ENCODE measurements at regions not wholly inside any gene's neighbourhood (a gene's known extent, or its start where the extent isn't known, plus 50 kb on each side); places are given as distances from the start of the nearest gene placed in this dataset.

GRCh38 chr3:162992741-162993140 lies 1496.1 kb downstream of the OTOL1 start:
- H3K36me3 ChIP-seq (ENCODE audit: control insufficient read depth, insufficient read depth, low read length), result no peaks in the 10 kb centered on the region
- H3K9me3 ChIP-seq, result no peaks in the 10 kb centered on the region
- TF ChIP-seq, protein P1, sequence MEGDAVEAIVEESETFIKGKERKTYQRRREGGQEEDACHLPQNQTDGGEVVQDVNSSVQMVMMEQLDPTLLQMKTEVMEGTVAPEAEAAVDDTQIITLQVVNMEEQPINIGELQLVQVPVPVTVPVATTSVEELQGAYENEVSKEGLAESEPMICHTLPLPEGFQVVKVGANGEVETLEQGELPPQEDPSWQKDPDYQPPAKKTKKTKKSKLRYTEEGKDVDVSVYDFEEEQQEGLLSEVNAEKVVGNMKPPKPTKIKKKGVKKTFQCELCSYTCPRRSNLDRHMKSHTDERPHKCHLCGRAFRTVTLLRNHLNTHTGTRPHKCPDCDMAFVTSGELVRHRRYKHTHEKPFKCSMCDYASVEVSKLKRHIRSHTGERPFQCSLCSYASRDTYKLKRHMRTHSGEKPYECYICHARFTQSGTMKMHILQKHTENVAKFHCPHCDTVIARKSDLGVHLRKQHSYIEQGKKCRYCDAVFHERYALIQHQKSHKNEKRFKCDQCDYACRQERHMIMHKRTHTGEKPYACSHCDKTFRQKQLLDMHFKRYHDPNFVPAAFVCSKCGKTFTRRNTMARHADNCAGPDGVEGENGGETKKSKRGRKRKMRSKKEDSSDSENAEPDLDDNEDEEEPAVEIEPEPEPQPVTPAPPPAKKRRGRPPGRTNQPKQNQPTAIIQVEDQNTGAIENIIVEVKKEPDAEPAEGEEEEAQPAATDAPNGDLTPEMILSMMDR (IDR thresholded peaks at IDR 0.05; ENCODE audit: insufficient read depth in 1 of 2, low read depth in 1 of 2, low read length in 1 of 2, severe bottlenecking in 1 of 2, unreplicated experiment in 1 of 2), result no peak
- ChIA-PET POLR2A (no interaction called here), CTCF (no interaction called here)
- Mint-ChIP-seq H3K27me3 (ENCODE audit: insufficient read depth, unreplicated experiment) (no peaks in the 10 kb centered on the region), H3K36me3 (ENCODE audit: insufficient read depth, unreplicated experiment) (no peaks in the 10 kb centered on the region), H3K9me3 (ENCODE audit: unreplicated experiment) (peaks cover 16% of the 10 kb centered on the region), H3K4me3 (ENCODE audit: unreplicated experiment) (no peak overlapping the region), H3K4me1 (ENCODE audit: low read depth, unreplicated experiment) (no peaks in the 10 kb centered on the region), H3K27ac (ENCODE audit: unreplicated experiment) (no peak overlapping the region)
- no peak for DNase-seq
- H3K4me1 ChIP-seq, result no peaks in the 10 kb centered on the region
- H3K4me3 ChIP-seq (ENCODE audit: low read depth, low read length), result no peak overlapping the region
- H3K27me3 ChIP-seq (replicated peaks; ENCODE audit: control insufficient read depth, insufficient read depth, low read length), result no peaks in the 10 kb centered on the region
- intact Hi-C loops (cut with micrococcal nuclease; ENCODE audit: unreplicated experiment), result no loop called here
- no TSS peak for BruUV-seq (replicated peaks)

- no peaks in the 10 kb centered on the region for H3K27me3 ChIP-seq (replicated peaks; ENCODE audit: control insufficient read depth, insufficient read depth, low read length)
- TF ChIP-seq, protein P1 (IDR thresholded peaks at IDR 0.05; ENCODE audit: insufficient read depth in 1 of 2, low read depth in 1 of 2, low read length in 1 of 2, severe bottlenecking in 1 of 2, unreplicated experiment in 1 of 2), result no peak
Observed at GRCh38 chr3:162994165-162994564, 1497.6 kb downstream of the OTOL1 start.

DNA sequence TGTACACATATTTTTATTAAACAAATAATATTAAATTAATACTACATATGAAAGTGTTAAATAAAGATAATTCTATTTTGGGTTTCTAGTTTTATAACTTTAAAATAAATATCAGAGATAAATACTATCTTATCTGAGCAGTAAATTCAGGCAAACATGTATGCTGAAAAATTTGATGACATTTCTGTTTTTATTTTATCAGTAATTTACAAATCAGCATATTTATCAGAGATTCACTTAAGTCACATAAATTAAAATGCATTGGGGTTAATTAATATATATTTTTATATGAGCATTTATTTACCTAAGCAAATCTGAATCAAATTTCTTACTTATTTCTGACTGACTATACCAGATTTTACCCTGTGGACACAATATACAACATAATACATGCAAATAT lies 1499.8 kb downstream of the OTOL1 start:
- Histone ChIP-seq H3K27me3 (replicated peaks; ENCODE audit: control insufficient read depth, insufficient read depth, low read length) (no peaks in the 10 kb centered on the region), H3K4me1 (no peaks in the 10 kb centered on the region), H3K9me3 (no peaks in the 10 kb centered on the region), H3K36me3 (ENCODE audit: control insufficient read depth, insufficient read depth, low read length) (no peaks in the 10 kb centered on the region), H3K4me3 (ENCODE audit: low read depth, low read length) (no peak overlapping the region)
- intact Hi-C loops (cut with micrococcal nuclease; ENCODE audit: unreplicated experiment), result no loop called here
- Mint-ChIP-seq H3K4me3 (ENCODE audit: unreplicated experiment) (no peak overlapping the region), H3K27ac (ENCODE audit: unreplicated experiment) (no peak overlapping the region), H3K9me3 (ENCODE audit: unreplicated experiment) (peaks cover 16% of the 10 kb centered on the region), H3K36me3 (ENCODE audit: insufficient read depth, unreplicated experiment) (no peaks in the 10 kb centered on the region), H3K27me3 (ENCODE audit: insufficient read depth, unreplicated experiment) (no peaks in the 10 kb centered on the region), H3K4me1 (ENCODE audit: low read depth, unreplicated experiment) (no peaks in the 10 kb centered on the region)
- TF ChIP-seq, protein P1 (IDR thresholded peaks at IDR 0.05; ENCODE audit: insufficient read depth in 1 of 2, low read depth in 1 of 2, low read length in 1 of 2, severe bottlenecking in 1 of 2, unreplicated experiment in 1 of 2), result no peak
- POLR2A ChIA-PET, result no interaction called here
- DNase-seq, result no peak
- no TSS peak for BruUV-seq (replicated peaks)
- CTCF ChIA-PET, result no interaction called here

More at GRCh38 chr3:162994165-162994564, 1497.6 kb downstream of the OTOL1 start:
- DNase-seq, result no peak
- H3K36me3 Mint-ChIP-seq (ENCODE audit: insufficient read depth, unreplicated experiment), result no peaks in the 10 kb centered on the region
- peaks cover 16% of the 10 kb centered on the region for H3K9me3 Mint-ChIP-seq (ENCODE audit: unreplicated experiment)
- BruUV-seq (replicated peaks), result no TSS peak
- Histone ChIP-seq H3K36me3 (ENCODE audit: control insufficient read depth, insufficient read depth, low read length) (no peaks in the 10 kb centered on the region), H3K4me1 (no peaks in the 10 kb centered on the region), H3K4me3 (ENCODE audit: low read depth, low read length) (no peak overlapping the region), H3K9me3 (no peaks in the 10 kb centered on the region)
- POLR2A ChIA-PET, result no interaction called here
- no peak overlapping the region for H3K27ac Mint-ChIP-seq (ENCODE audit: unreplicated experiment)
- H3K4me1 Mint-ChIP-seq (ENCODE audit: low read depth, unreplicated experiment), result no peaks in the 10 kb centered on the region
- CTCF ChIA-PET, result no interaction called here
- H3K4me3 Mint-ChIP-seq (ENCODE audit: unreplicated experiment), result no peak overlapping the region
- H3K27me3 Mint-ChIP-seq (ENCODE audit: insufficient read depth, unreplicated experiment), result no peaks in the 10 kb centered on the region
- intact Hi-C loops (cut with micrococcal nuclease; ENCODE audit: unreplicated experiment), result no loop called here
